Smooth muscle cell (in vitro differentiated cells): ENCODE measurements at regions not wholly inside any gene's neighbourhood (a gene's known extent, or its start where the extent isn't known, plus 50 kb on each side); places are given as distances from the start of the nearest gene placed in this dataset.

Experiments
- DNase-seq: peaks from one replicate; lab custom pipeline; 2025; ENCODE audit not compliant: unreplicated experiment; lab: John Stamatoyannopoulos, UW
- H2AFZ ChIP-seq: fragments of 200-600 bp; sonication (generic); 2 replicates; pipeline ENCODE4 v1.6.0; 2016; ENCODE audit warnings: antibody characterized with exemption, low read depth, mild to moderate bottlenecking
- H3F3A ChIP-seq: fragments of 200-600 bp; sonication (generic); 2 replicates; pipeline ENCODE4 v1.6.0; 2017; ENCODE audit warnings: antibody characterized with exemption, low read depth
- H3K27ac ChIP-seq: fragments of 200-600 bp; sonication (generic); 2 replicates; pipeline ENCODE4 v1.5.1; 2016; ENCODE audit warnings: low read depth, mild to moderate bottlenecking
- H3K27me3 ChIP-seq: fragments of 200-600 bp; sonication (generic); 2 replicates; pipeline ENCODE4 v1.6.1; 2016; ENCODE audit warnings: low read depth, mild to moderate bottlenecking
- H3K36me3 ChIP-seq: fragments of 200-600 bp; sonication (generic); 2 replicates; pipeline ENCODE4 v1.5.1; 2016; ENCODE audit warnings: low read depth
- H3K4me1 ChIP-seq: fragments of 200-600 bp; sonication (generic); 2 replicates; pipeline ENCODE4 v1.5.1; 2016; ENCODE audit warnings: low read depth
- H3K4me2 ChIP-seq: fragments of 200-600 bp; sonication (generic); 2 replicates; pipeline ENCODE4 v1.6.0; 2016; ENCODE audit warnings: mild to moderate bottlenecking
- H3K4me3 ChIP-seq: fragments of 200-600 bp; sonication (generic); 2 replicates; pipeline ENCODE4 v1.5.1; 2016; ENCODE audit warnings: mild to moderate bottlenecking
- H3K79me2 ChIP-seq: fragments of 200-600 bp; sonication (generic); 2 replicates; pipeline ENCODE4 v1.6.0; 2016; ENCODE audit warnings: low read depth, mild to moderate bottlenecking
- H3K9ac ChIP-seq: fragments of 200-600 bp; sonication (generic); 2 replicates; pipeline ENCODE4 v1.6.0; 2016; ENCODE audit warnings: low read depth
- H3K9me3 ChIP-seq: fragments of 200-600 bp; sonication (generic); replicated peaks from 2 replicates; pipeline ENCODE4 v1.5.1; 2016; ENCODE audit warnings: low read depth
- H4K20me1 ChIP-seq: fragments of 200-600 bp; sonication (generic); 2 replicates; pipeline ENCODE4 v1.6.0; 2016; ENCODE audit warnings: low read depth
- WGBS: methylation state at CpG from one replicate; pipeline ENCODE4 v1.1.7; 2016; ENCODE audit warnings: low lambda C conversion rate; 5-methylcytosine and 5-hydroxymethylcytosine counted together
- TF ChIP-seq, protein P1 (sequence below): fragments of 200-600 bp; sonication (generic); IDR thresholded peaks from 2 replicates; pipeline ENCODE4 v1.5.1; 2017; ENCODE audit warnings: borderline replicate concordance, mild to moderate bottlenecking, antibody characterized with exemption; ENCODE audit not compliant: insufficient read depth, poor library complexity, severe bottlenecking

DNA sequence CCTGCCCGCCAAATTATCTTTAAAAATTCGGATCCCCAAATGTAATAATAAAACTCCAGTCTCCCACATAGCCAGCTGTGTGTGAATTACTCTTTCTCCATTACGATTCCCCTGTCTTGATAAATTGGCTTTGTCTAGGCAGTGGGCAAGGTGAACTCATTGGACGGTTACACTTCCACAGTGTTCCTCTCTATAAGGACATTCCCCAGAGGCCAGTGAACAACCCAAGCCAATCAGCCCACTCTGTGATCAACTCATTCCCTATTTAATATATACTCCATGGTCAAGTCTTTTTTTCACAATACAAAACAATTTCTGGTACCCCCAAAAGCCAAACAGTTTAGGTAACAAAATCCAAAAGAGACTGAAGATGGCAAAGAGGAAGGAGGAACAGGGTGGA, 90.5 kb upstream of the DAZL start:
- no peak for DNase-seq
- no peaks in the 10 kb centered on the region for H3K9me3 ChIP-seq
- H3K9ac ChIP-seq: no peak overlapping the region
- H3K36me3 ChIP-seq: no peaks in the 10 kb centered on the region
- H3K4me3 ChIP-seq: no peak overlapping the region
- 93% methylated on average over 4 of the region's 4 CpGs for WGBS
- no peaks in the 10 kb centered on the region for H3K79me2 ChIP-seq
- no peaks in the 10 kb centered on the region for H4K20me1 ChIP-seq
- no peak overlapping the region for H3K4me2 ChIP-seq
- no peaks in the 10 kb centered on the region for H3F3A ChIP-seq
- no peaks in the 10 kb centered on the region for H3K27me3 ChIP-seq
- TF ChIP-seq, protein P1, sequence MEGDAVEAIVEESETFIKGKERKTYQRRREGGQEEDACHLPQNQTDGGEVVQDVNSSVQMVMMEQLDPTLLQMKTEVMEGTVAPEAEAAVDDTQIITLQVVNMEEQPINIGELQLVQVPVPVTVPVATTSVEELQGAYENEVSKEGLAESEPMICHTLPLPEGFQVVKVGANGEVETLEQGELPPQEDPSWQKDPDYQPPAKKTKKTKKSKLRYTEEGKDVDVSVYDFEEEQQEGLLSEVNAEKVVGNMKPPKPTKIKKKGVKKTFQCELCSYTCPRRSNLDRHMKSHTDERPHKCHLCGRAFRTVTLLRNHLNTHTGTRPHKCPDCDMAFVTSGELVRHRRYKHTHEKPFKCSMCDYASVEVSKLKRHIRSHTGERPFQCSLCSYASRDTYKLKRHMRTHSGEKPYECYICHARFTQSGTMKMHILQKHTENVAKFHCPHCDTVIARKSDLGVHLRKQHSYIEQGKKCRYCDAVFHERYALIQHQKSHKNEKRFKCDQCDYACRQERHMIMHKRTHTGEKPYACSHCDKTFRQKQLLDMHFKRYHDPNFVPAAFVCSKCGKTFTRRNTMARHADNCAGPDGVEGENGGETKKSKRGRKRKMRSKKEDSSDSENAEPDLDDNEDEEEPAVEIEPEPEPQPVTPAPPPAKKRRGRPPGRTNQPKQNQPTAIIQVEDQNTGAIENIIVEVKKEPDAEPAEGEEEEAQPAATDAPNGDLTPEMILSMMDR: no peak
- H2AFZ ChIP-seq: no peak overlapping the region
- peaks cover 20% of the 10 kb centered on the region for H3K4me1 ChIP-seq
- H3K27ac ChIP-seq: no peak overlapping the region

DNA sequence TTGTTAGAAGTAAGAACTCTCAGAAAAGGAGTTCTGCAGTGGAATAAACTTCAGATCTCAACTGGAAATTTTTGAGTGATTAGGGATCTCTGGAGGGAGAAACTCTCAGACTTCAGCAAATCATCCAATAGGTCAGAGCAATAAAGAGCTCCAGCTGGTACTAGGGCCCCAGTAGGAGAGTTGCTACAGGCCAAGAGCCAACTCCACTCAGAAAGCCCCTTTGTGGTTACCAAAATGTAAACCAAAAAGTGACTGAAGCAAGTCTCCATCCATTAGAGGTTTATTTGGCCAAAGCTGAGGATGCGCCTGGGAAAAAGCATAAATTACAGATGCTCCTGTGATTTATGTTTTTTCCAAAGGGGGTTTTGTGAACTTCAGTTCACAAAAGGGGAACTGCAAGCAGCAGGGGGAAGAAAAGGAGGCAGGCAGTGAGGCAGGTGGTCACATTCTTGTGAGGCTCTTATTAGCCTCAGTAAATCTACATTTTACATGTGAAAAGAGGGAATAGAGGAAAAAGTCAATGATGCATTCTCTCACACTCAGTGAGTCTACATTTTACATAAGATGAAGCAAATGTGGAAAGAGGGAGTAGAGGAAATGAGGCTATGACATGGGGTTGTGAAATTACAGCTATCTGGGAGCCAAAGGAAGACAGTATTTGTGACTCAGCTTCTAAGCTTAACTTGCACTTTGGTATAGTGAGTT, 92.4 kb upstream of the DAZL start:
- TF ChIP-seq, protein P1: no peak
- H3K36me3 ChIP-seq: no peaks in the 10 kb centered on the region
- H3K27ac ChIP-seq: no peak overlapping the region
- no peak for DNase-seq
- H3K4me2 ChIP-seq: no peak overlapping the region
- H3K27me3 ChIP-seq: no peaks in the 10 kb centered on the region
- H3K79me2 ChIP-seq: no peaks in the 10 kb centered on the region
- 75% methylated on average over 1 of the region's 1 CpG for WGBS
- no peaks in the 10 kb centered on the region for H4K20me1 ChIP-seq
- H3K9me3 ChIP-seq: no peaks in the 10 kb centered on the region
- peaks cover 20% of the 10 kb centered on the region for H3K4me1 ChIP-seq
- no peak overlapping the region for H3K4me3 ChIP-seq
- no peak overlapping the region for H2AFZ ChIP-seq
- no peaks in the 10 kb centered on the region for H3F3A ChIP-seq
- H3K9ac ChIP-seq: no peak overlapping the region

DNA sequence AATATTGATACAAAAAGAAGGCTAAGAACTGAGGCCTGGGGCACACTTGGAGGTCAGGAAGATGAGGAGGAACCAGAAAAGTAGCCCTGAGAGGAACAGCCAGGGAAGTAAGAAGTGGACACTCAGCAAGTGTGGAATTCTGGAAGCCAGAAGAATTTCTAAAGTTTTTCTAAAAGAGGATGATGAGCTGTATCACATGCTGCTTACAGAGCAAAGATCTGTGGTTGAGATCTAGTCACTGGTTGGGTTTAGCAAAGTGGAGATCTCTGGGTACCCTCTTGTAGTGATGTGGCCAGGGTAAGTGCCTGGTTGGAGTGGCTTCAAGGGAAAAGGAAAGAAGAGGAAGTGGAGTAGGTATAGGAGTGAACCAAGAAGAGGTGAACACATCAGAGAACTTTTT, 95.4 kb upstream of the DAZL start:
- Histone ChIP-seq H3K27me3 (no peaks in the 10 kb centered on the region), H3K9ac (no peak overlapping the region), H2AFZ (no peak overlapping the region), H3K27ac (no peak overlapping the region), H3K4me2 (no peak overlapping the region), H3K9me3 (no peaks in the 10 kb centered on the region), H3K4me3 (no peak overlapping the region), H4K20me1 (no peaks in the 10 kb centered on the region), H3K79me2 (no peaks in the 10 kb centered on the region), H3F3A (no peaks in the 10 kb centered on the region), H3K4me1 (peaks cover 20% of the 10 kb centered on the region), H3K36me3 (no peaks in the 10 kb centered on the region)
- DNase-seq: no peak
- TF ChIP-seq, protein P1: no peak

DNA sequence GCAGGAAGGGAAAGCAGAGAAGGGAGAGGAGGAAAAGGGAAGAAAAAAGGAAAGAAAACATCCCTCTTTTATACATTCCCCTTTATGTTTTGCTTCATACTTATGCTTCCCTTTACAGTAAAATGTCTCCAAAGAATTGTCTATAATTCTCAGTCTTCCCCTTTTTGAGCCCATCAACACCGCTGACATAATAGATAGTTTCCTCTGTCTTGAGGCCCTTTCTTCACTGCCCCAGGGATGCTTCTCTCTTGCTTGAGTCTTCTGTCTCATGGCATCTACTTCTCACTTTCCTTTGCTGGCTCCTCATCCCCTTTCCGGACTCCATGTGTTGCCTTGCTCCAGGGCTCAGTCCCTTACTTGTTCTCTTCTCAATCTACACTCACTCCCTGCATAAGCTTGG, 99.7 kb upstream of the DAZL start:
- Histone ChIP-seq H3K79me2 (no peaks in the 10 kb centered on the region), H3K9ac (no peak overlapping the region), H4K20me1 (no peaks in the 10 kb centered on the region), H3K9me3 (no peaks in the 10 kb centered on the region), H3K27ac (no peak overlapping the region), H3K4me1 (no peaks in the 10 kb centered on the region), H3F3A (no peaks in the 10 kb centered on the region), H3K4me2 (no peak overlapping the region), H3K27me3 (no peaks in the 10 kb centered on the region), H2AFZ (no peak overlapping the region), H3K36me3 (no peaks in the 10 kb centered on the region), H3K4me3 (no peak overlapping the region)
- TF ChIP-seq, protein P1: no peak
- no peak for DNase-seq
- WGBS: 85% methylated on average over 2 of the region's 2 CpGs
